PC-3 (cell line): ENCODE measurements at regions not wholly inside any gene's neighbourhood (a gene's known extent, or its start where the extent isn't known, plus 50 kb on each side); places are given as distances from the start of the nearest gene placed in this dataset.

Experiments used
- ATAC-seq: fragments of 200-7000 bp; cut with Tn5 transposase; 2 replicates; pipeline ENCODE4 v1.9.1; 2020; ENCODE audit warnings: mild to moderate bottlenecking, moderate library complexity
- BruUV-seq: library from RNA; stranded (reverse); fragments of 400-500 nt; replicated peaks from 2 replicates; lab custom pipeline; 2021; lab: Mats Ljungman, UMichigan
- CTCF ChIA-PET: fragments of 300-600 bp; sonication (Branson Sonifier 250); formaldehyde crosslinking; loops from one replicate; lab custom pipeline; 2022; ENCODE audit warnings: antibody characterized with exemption; lab: Charles Lee
- POLR2A ChIA-PET: fragments of 300-600 bp; sonication (Branson Sonifier 250); formaldehyde crosslinking; loops from one replicate; lab custom pipeline; 2022; ENCODE audit warnings: antibody characterized with exemption; ENCODE audit not compliant: unreplicated experiment; lab: Charles Lee
- DNase-seq: peaks from one replicate; pipeline ENCODE4 v3.0.0-alpha.2; 2015
- H2AFZ ChIP-seq: fragments of 300-600 bp; sonication (generic); 2 replicates; pipeline ENCODE4 v1.6.0; 2016; ENCODE audit warnings: antibody characterized with exemption, low read length
- H3F3A ChIP-seq: fragments of 300-600 bp; sonication (generic); one replicate; pipeline ENCODE4 v1.6.0; 2017; ENCODE audit warnings: antibody characterized with exemption, low read length, control low read depth, mild to moderate bottlenecking; ENCODE audit not compliant: unreplicated experiment
- H3K27ac ChIP-seq: fragments of 300-600 bp; sonication (generic); 2 replicates; pipeline ENCODE4 v1.5.1; 2016; ENCODE audit warnings: mild to moderate bottlenecking, low read length
- H3K27me3 ChIP-seq: fragments of 300-600 bp; sonication (generic); 2 replicates; pipeline ENCODE4 v1.6.1; 2016; ENCODE audit warnings: low read length, mixed read lengths
- H3K36me3 ChIP-seq: fragments of 300-600 bp; sonication (generic); 2 replicates; pipeline ENCODE4 v1.6.1; 2016; ENCODE audit warnings: low read depth, mixed run types, low read length, mixed read lengths
- H3K4me1 ChIP-seq: fragments of 300-600 bp; sonication (generic); 2 replicates; pipeline ENCODE4 v1.5.1; 2016; ENCODE audit warnings: low read length; ENCODE audit not compliant: insufficient read depth
- H3K4me2 ChIP-seq: fragments of 300-600 bp; sonication (generic); 2 replicates; pipeline ENCODE4 v1.6.0; 2016; ENCODE audit warnings: low read length
- H3K4me3 ChIP-seq: fragments of 300-600 bp; sonication (generic); 2 replicates; pipeline ENCODE4 v1.5.1; 2016; ENCODE audit warnings: mild to moderate bottlenecking, low read length, mixed read lengths
- H3K79me2 ChIP-seq: fragments of 300-600 bp; sonication (generic); 2 replicates; pipeline ENCODE4 v1.6.1; 2017; ENCODE audit warnings: low read length, mixed read lengths
- H3K9ac ChIP-seq: fragments of 300-600 bp; sonication (generic); 2 replicates; pipeline ENCODE4 v1.6.0; 2016; ENCODE audit warnings: mild to moderate bottlenecking, low read length
- H3K9me2 ChIP-seq: fragments of 300-600 bp; sonication (generic); replicated peaks from 2 replicates; pipeline ENCODE4 v1.6.1; 2016; ENCODE audit warnings: mixed run types, low read length, mixed read lengths
- H3K9me3 ChIP-seq: fragments of 300-600 bp; sonication (generic); 2 replicates; pipeline ENCODE4 v1.6.1; 2016; ENCODE audit warnings: low read length, mixed read lengths
- H4K20me1 ChIP-seq: fragments of 300-600 bp; sonication (generic); 2 replicates; pipeline ENCODE4 v1.6.1; 2016; ENCODE audit warnings: low read length, mixed read lengths
- CTCF ChIP-seq: fragments of 300-600 bp; sonication (generic); conservative IDR thresholded peaks from 2 replicates; pipeline ENCODE4 v1.5.1; 2017; ENCODE audit warnings: antibody characterized with exemption, low read depth, mild to moderate bottlenecking, low read length
- EZH2 ChIP-seq: fragments of 300-600 bp; sonication (generic); IDR thresholded peaks from one replicate; pipeline ENCODE4 v1.6.1; 2017; ENCODE audit warnings: antibody characterized with exemption, mild to moderate bottlenecking, low read length; ENCODE audit not compliant: unreplicated experiment
- EZH2phosphoT487 ChIP-seq: fragments of 300-600 bp; sonication (generic); IDR thresholded peaks from 2 replicates; pipeline ENCODE4 v1.6.1; 2018; ENCODE audit warnings: mild to moderate bottlenecking, antibody characterized with exemption, low read length, borderline replicate concordance
- intact Hi-C: fragments of 100-400 bp; cut with micrococcal nuclease; formaldehyde crosslinking; loops from 2 replicates; pipeline ENCODE4 v1.9.0; 2023

DNA sequence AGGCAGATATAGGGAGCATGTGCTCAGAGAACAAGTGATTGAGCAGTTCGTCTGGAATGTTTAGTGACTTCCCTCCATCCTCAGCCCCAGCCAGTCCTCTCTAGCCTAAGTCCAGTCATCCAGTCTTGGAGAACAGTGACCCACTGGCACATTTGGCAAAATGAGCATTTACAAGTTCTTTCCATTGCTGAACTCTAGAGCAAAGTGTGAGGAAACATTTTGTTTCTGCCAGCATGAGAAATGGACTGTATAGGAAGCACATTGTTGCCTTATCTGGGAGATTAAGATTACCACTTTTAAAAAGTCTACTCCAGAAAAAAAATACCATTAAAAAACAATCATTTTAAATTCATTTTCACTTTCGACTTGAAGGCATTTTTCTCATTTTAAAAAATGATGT, 353.6 kb downstream of the SHQ1 start:
- BruUV-seq: no TSS peak

GRCh38 chr3:72494130-72494529, 354.1 kb downstream of the SHQ1 start:
- ChIA-PET POLR2A (no interaction called here), CTCF (no interaction called here)
- H3F3A ChIP-seq: no peaks in the 10 kb centered on the region
- no peaks in the 10 kb centered on the region for H3K9me2 ChIP-seq
- BruUV-seq: no TSS peak
- intact Hi-C loops: no loop called here
- no peak overlapping the region for H2AFZ ChIP-seq
- H3K27me3 ChIP-seq: no peaks in the 10 kb centered on the region
- no peak overlapping the region for H3K4me2 ChIP-seq
- H3K4me3 ChIP-seq: no peak overlapping the region
- H3K9me3 ChIP-seq: no peaks in the 10 kb centered on the region
- no peaks in the 10 kb centered on the region for H3K79me2 ChIP-seq
- H3K4me1 ChIP-seq: peaks cover 13% of the 10 kb centered on the region
- DNase-seq (no peak), ATAC-seq (no peak)
- H4K20me1 ChIP-seq: no peaks in the 10 kb centered on the region
- H3K27ac ChIP-seq: no peak overlapping the region
- H3K9ac ChIP-seq: no peak overlapping the region
- TF ChIP-seq EZH2 (no peak), CTCF (no peak), EZH2phosphoT487 (no peak)
- H3K36me3 ChIP-seq: no peaks in the 10 kb centered on the region

More for the DNA sequence above, 353.6 kb downstream of the SHQ1 start:
- Histone ChIP-seq H3K4me1 (peaks cover 13% of the 10 kb centered on the region), H3K9ac (no peak overlapping the region), H3K4me3 (no peak overlapping the region), H3K9me3 (no peaks in the 10 kb centered on the region), H4K20me1 (no peaks in the 10 kb centered on the region), H3F3A (no peaks in the 10 kb centered on the region), H3K27ac (no peak overlapping the region), H3K4me2 (no peak overlapping the region), H2AFZ (no peak overlapping the region), H3K36me3 (no peaks in the 10 kb centered on the region), H3K79me2 (no peaks in the 10 kb centered on the region), H3K9me2 (no peaks in the 10 kb centered on the region), H3K27me3 (no peaks in the 10 kb centered on the region)
- ChIA-PET POLR2A (no interaction called here), CTCF (no interaction called here)
- DNase-seq: no peak
- no peak for ATAC-seq
- TF ChIP-seq CTCF (no peak), EZH2 (no peak), EZH2phosphoT487 (no peak)
- intact Hi-C loops: no loop called here

DNA sequence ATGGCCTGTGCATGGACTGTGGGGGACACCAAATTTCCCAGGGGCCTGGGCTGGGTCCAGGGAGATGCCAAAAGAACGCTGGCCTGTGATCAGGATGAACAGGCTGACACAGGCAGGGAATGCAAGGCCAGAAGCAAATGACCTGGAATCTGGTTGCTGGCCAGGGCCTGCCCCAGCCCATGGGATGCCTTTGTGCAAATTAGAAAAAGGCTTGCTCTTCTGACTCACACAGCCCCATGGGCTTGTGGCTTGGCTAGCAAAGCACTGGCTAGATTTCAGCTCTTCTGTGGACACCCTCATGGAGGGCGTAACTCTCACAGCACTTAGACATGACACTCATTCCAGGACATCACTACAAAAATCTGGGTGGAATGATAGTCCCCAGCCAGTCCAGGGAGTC, 356.0 kb downstream of the SHQ1 start:
- H3K79me2 ChIP-seq: no peaks in the 10 kb centered on the region
- DNase-seq (peak; percentile 94), ATAC-seq (peak; percentile 84)
- H3K27ac ChIP-seq: no peak overlapping the region
- intact Hi-C loops: loop anchor here (2.0 kb wide), 1 partner anchor 29 kb away; no protein-coding TSS in a partner anchor
- H3K4me1 ChIP-seq: peaks cover 31% of the 10 kb centered on the region
- no peaks in the 10 kb centered on the region for H3K9me3 ChIP-seq
- no peaks in the 10 kb centered on the region for H3F3A ChIP-seq
- no peak overlapping the region for H3K9ac ChIP-seq
- H3K4me3 ChIP-seq: no peak overlapping the region
- no TSS peak for BruUV-seq
- no peaks in the 10 kb centered on the region for H3K9me2 ChIP-seq
- POLR2A ChIA-PET: no interaction called here
- H2AFZ ChIP-seq: no peak overlapping the region
- H3K36me3 ChIP-seq: no peaks in the 10 kb centered on the region
- TF ChIP-seq EZH2 (no peak), CTCF (no peak), EZH2phosphoT487 (no peak)
- CTCF ChIA-PET: interaction anchor here (0.5 to 1.0 kb wide), 2 partner anchors 232 to 329 kb away, joined by 3 to 4 read pairs; no protein-coding TSS in a partner anchor
- peak overlapping the region; percentile 23 for H3K4me2 ChIP-seq
- H4K20me1 ChIP-seq: no peaks in the 10 kb centered on the region
- no peaks in the 10 kb centered on the region for H3K27me3 ChIP-seq
